Neuronal stem cell (in vitro differentiated cells): ENCODE measurements at regions not wholly inside any gene's neighbourhood (a gene's known extent, or its start where the extent isn't known, plus 50 kb on each side); places are given as distances from the start of the nearest gene placed in this dataset.
A peak's percentile ranks its signal among the peaks of the same experiment; 100 is the strongest.

Experiments used
- DNase-seq: peaks from one replicate; pipeline ENCODE4 v3.0.0-alpha.2; 2013; ENCODE audit warnings: low spot score
- H2AFZ ChIP-seq: one replicate; pipeline ENCODE4 v1.6.1; 2013; ENCODE audit warnings: mild to moderate bottlenecking, low read length, inconsistent platforms
- H2AK5ac ChIP-seq: 2 replicates; pipeline ENCODE4 v1.6.1; 2013; ENCODE audit warnings: low read depth, mild to moderate bottlenecking, inconsistent platforms, low read length, moderate library complexity, mixed read lengths
- H2BK120ac ChIP-seq: 2 replicates; pipeline ENCODE4 v1.6.1; 2013; ENCODE audit warnings: low read depth, mild to moderate bottlenecking, inconsistent platforms, low read length, moderate library complexity, mixed read lengths
- H2BK12ac ChIP-seq: one replicate; pipeline ENCODE4 v1.6.1; 2013; ENCODE audit warnings: low read length, inconsistent platforms
- H2BK15ac ChIP-seq: 2 replicates; pipeline ENCODE4 v1.6.1; 2013; ENCODE audit warnings: mild to moderate bottlenecking, low read length, inconsistent platforms, mixed read lengths
- H2BK5ac ChIP-seq: one replicate; pipeline ENCODE4 v1.6.1; 2013; ENCODE audit warnings: inconsistent platforms, mild to moderate bottlenecking, low read length, moderate library complexity
- H3K14ac ChIP-seq: one replicate; pipeline ENCODE4 v1.6.1; 2013; ENCODE audit warnings: low read length, inconsistent platforms
- H3K18ac ChIP-seq: 2 replicates; pipeline ENCODE4 v1.6.1; 2013; ENCODE audit warnings: low read length, inconsistent platforms
- H3K23ac ChIP-seq: 2 replicates; pipeline ENCODE4 v1.6.1; 2013; ENCODE audit warnings: low read depth, mild to moderate bottlenecking, mixed read lengths, low read length, inconsistent platforms; ENCODE audit not compliant: poor library complexity
- H3K27ac ChIP-seq: replicated peaks from 3 replicates; pipeline ENCODE4 v1.5.1; 2013; ENCODE audit warnings: low read length, inconsistent platforms
- H3K27me3 ChIP-seq, 3 experiments: 2 replicates each; pipeline ENCODE4 v1.6.1; 2013; ENCODE audit warnings: low read length in 3 of 3, mild to moderate bottlenecking in 2 of 3, inconsistent platforms in 1 of 3, low read depth in 1 of 3, mixed read lengths in 1 of 3, moderate library complexity in 1 of 3; ENCODE audit not compliant: control insufficient read depth in 3 of 3, insufficient read depth in 3 of 3
- H3K36me3 ChIP-seq, 2 donors: replicated peaks in 1 of 2; 2 replicates each; pipeline ENCODE4 v1.6.1; 2013; ENCODE audit warnings: low read length in 2 of 2; ENCODE audit not compliant: control insufficient read depth in 2 of 2, insufficient read depth in 2 of 2
- H3K4ac ChIP-seq: 2 replicates; pipeline ENCODE4 v1.6.1; 2013; ENCODE audit warnings: inconsistent platforms, mild to moderate bottlenecking, low read length, moderate library complexity
- H3K4me1 ChIP-seq, 2 donors: 1 replicate in 1 of 2; 2 replicates in 1 of 2; pipeline ENCODE4 v1.6.1; 2013; ENCODE audit warnings: low read length in 2 of 2, low read depth in 1 of 2; ENCODE audit not compliant: control insufficient read depth in 2 of 2, insufficient read depth in 1 of 2
- H3K4me2 ChIP-seq: one replicate; pipeline ENCODE4 v1.6.1; 2013; ENCODE audit warnings: mild to moderate bottlenecking, low read length, inconsistent platforms; ENCODE audit not compliant: insufficient read depth, poor library complexity, severe bottlenecking
- H3K4me3 ChIP-seq, 2 donors: 2 replicates each; pipeline ENCODE4 v1.5.1; 2013; ENCODE audit warnings: low read length in 2 of 2, mild to moderate bottlenecking in 2 of 2, inconsistent platforms in 1 of 2, moderate library complexity in 1 of 2
- H3K79me1 ChIP-seq: one replicate; pipeline ENCODE4 v1.6.1; 2013; ENCODE audit warnings: low read depth, mild to moderate bottlenecking, inconsistent platforms, low read length, moderate library complexity
- H3K9ac ChIP-seq: one replicate; pipeline ENCODE4 v1.6.1; 2013; ENCODE audit warnings: mild to moderate bottlenecking, low read depth, low read length, inconsistent platforms; ENCODE audit not compliant: poor library complexity
- H3K9me3 ChIP-seq, 2 donors: replicated peaks in 1 of 2; 2 replicates each; pipeline versions ENCODE3 to v1.6.1; 2013; ENCODE audit warnings: low read length in 2 of 2, mild to moderate bottlenecking in 2 of 2, inconsistent platforms in 1 of 2, low read depth in 1 of 2, mixed read lengths in 1 of 2, moderate library complexity in 1 of 2; ENCODE audit not compliant: control insufficient read depth in 2 of 2, insufficient read depth in 1 of 2
- H4K8ac ChIP-seq: one replicate; pipeline ENCODE4 v1.6.1; 2013; ENCODE audit warnings: low read depth, mild to moderate bottlenecking, inconsistent platforms, low read length, moderate library complexity
- H4K91ac ChIP-seq: one replicate; pipeline ENCODE4 v1.6.1; 2013; ENCODE audit warnings: low read length, low read depth, mild to moderate bottlenecking, inconsistent platforms; ENCODE audit not compliant: poor library complexity
- WGBS, 2 donors: extraction: QIAGEN DNeasy Blood & Tissue Kit; methylation state at CpG; one replicate each; pipeline ENCODE4 v1.1.7; 2013; ENCODE audit warnings: missing lambda C conversion rate in 2 of 2, mixed read lengths in 1 of 2; ENCODE audit not compliant: insufficient read length in 2 of 2, insufficient replicate concordance in 1 of 2; ENCODE audit errors: extremely low coverage in 2 of 2; 5-methylcytosine and 5-hydroxymethylcytosine counted together

GRCh38 chr2:146238254-146238966 lies 1606.4 kb upstream of the ACVR2A start:
- H3K4me1 ChIP-seq, result peaks cover 0 to 11% of the 10 kb centered on the region in 2 donors
- H4K8ac ChIP-seq, result no peak overlapping the region
- H3K18ac ChIP-seq, result no peak overlapping the region
- no peak overlapping the region for H2BK120ac ChIP-seq
- no peak overlapping the region for H3K4me2 ChIP-seq
- no peak overlapping the region for H4K91ac ChIP-seq
- no peaks in the 10 kb centered on the region for H3K79me1 ChIP-seq
- H3K23ac ChIP-seq, result no peak overlapping the region
- H3K36me3 ChIP-seq, result no peaks in the 10 kb centered on the region
- DNase-seq, result no peak
- H2BK15ac ChIP-seq, result no peak overlapping the region
- WGBS, 2 donors, result no CpG with 5 or more reads among the region's 3 CpGs
- no peak overlapping the region for H3K4ac ChIP-seq
- no peak overlapping the region for H3K9ac ChIP-seq
- H2BK5ac ChIP-seq, result no peak overlapping the region
- H3K27me3 ChIP-seq, result no peaks in the 10 kb centered on the region
- no peak overlapping the region for H3K14ac ChIP-seq
- no peak overlapping the region for H3K27ac ChIP-seq
- H2BK12ac ChIP-seq, result no peak overlapping the region
- no peak overlapping the region for H3K4me3 ChIP-seq
- H3K9me3 ChIP-seq, result no peaks in the 10 kb centered on the region
- no peak overlapping the region for H2AK5ac ChIP-seq
- no peak overlapping the region for H2AFZ ChIP-seq

GRCh38 chr2:146235158-146235557 lies 1609.7 kb upstream of the ACVR2A start:
- no peak overlapping the region for H3K14ac ChIP-seq
- no peaks in the 10 kb centered on the region for H3K79me1 ChIP-seq
- no peaks in the 10 kb centered on the region for H3K36me3 ChIP-seq
- no peak overlapping the region for H4K8ac ChIP-seq
- no peaks in the 10 kb centered on the region for H3K9me3 ChIP-seq
- DNase-seq, result no peak
- no peak overlapping the region for H3K18ac ChIP-seq
- H3K9ac ChIP-seq, result no peak overlapping the region
- no peak overlapping the region for H2BK120ac ChIP-seq
- no peak overlapping the region for H4K91ac ChIP-seq
- H3K4me1 ChIP-seq, result peaks cover 0 to 11% of the 10 kb centered on the region in 2 donors
- no peak overlapping the region for H3K27ac ChIP-seq
- no peak overlapping the region for H2BK15ac ChIP-seq
- no peak overlapping the region for H2AK5ac ChIP-seq
- WGBS, 2 donors, result 100% methylated on average over 1 of the region's 3 CpGs; no CpG with 5 or more reads in 1 of the 2 donors
- H3K4ac ChIP-seq, result no peak overlapping the region
- H3K4me3 ChIP-seq, result no peak overlapping the region
- H2BK5ac ChIP-seq, result no peak overlapping the region
- no peak overlapping the region for H3K4me2 ChIP-seq
- H3K27me3 ChIP-seq, result no peaks in the 10 kb centered on the region
- no peak overlapping the region for H3K23ac ChIP-seq
- H2BK12ac ChIP-seq, result no peak overlapping the region
- no peak overlapping the region for H2AFZ ChIP-seq

- Histone ChIP-seq H3K4ac (no peak overlapping the region), H4K8ac (no peak overlapping the region), H2BK12ac (no peak overlapping the region), H3K23ac (no peak overlapping the region), H3K27me3 (no peaks in the 10 kb centered on the region), H3K27ac (no peak overlapping the region), H4K91ac (no peak overlapping the region), H3K18ac (no peak overlapping the region), H3K14ac (no peak overlapping the region), H3K9me3 (no peaks in the 10 kb centered on the region), H2AK5ac (no peak overlapping the region), H3K4me1 (no peaks in the 10 kb centered on the region), H3K4me2 (no peak overlapping the region), H2BK5ac (no peak overlapping the region), H3K4me3 (no peak overlapping the region), H2BK120ac (no peak overlapping the region), H3K79me1 (no peaks in the 10 kb centered on the region), H3K36me3 (no peaks in the 10 kb centered on the region), H3K9ac (no peak overlapping the region), H2AFZ (no peak overlapping the region), H2BK15ac (no peak overlapping the region)
- 100% methylated on average over 2 of the region's 4 CpGs; no CpG with 5 or more reads in 1 of the 2 donors for WGBS, 2 donors
- no peak for DNase-seq
Observed at GRCh38 chr2:146229508-146230155, 1615.2 kb upstream of the ACVR2A start.

GRCh38 chr2:146228466-146229058 lies 1616.3 kb upstream of the ACVR2A start:
- peak overlapping the region; percentile 12 for H2AFZ ChIP-seq
- WGBS, 2 donors, result no CpG with 5 or more reads among the region's 4 CpGs
- H3K4me3 ChIP-seq, result no peak overlapping the region
- no peak overlapping the region for H4K8ac ChIP-seq
- H3K9ac ChIP-seq, result no peak overlapping the region
- no peaks in the 10 kb centered on the region for H3K9me3 ChIP-seq
- H2BK15ac ChIP-seq, result no peak overlapping the region
- no peak overlapping the region for H3K4ac ChIP-seq
- H3K4me1 ChIP-seq, result no peaks in the 10 kb centered on the region
- H2BK12ac ChIP-seq, result no peak overlapping the region
- H3K4me2 ChIP-seq, result no peak overlapping the region
- no peak overlapping the region for H2BK120ac ChIP-seq
- DNase-seq, result no peak
- H3K23ac ChIP-seq, result no peak overlapping the region
- H3K14ac ChIP-seq, result no peak overlapping the region
- H2BK5ac ChIP-seq, result no peak overlapping the region
- H3K18ac ChIP-seq, result no peak overlapping the region
- H2AK5ac ChIP-seq, result no peak overlapping the region
- no peaks in the 10 kb centered on the region for H3K36me3 ChIP-seq
- H3K27ac ChIP-seq, result no peak overlapping the region
- no peaks in the 10 kb centered on the region for H3K79me1 ChIP-seq
- no peaks in the 10 kb centered on the region for H3K27me3 ChIP-seq
- no peak overlapping the region for H4K91ac ChIP-seq
